GM12801 (cell line): ENCODE measurements at regions not wholly inside any gene's neighbourhood (a gene's known extent, or its start where the extent isn't known, plus 50 kb on each side); places are given as distances from the start of the nearest gene placed in this dataset.

ENCODE experiments used
- TF ChIP-seq, protein P1 (sequence below): IDR thresholded peaks from one replicate; pipeline ENCODE4 v1.5.1; 2011; ENCODE audit warnings: control low read depth; ENCODE audit not compliant: insufficient read length; ENCODE audit errors: extremely low read depth

DNA sequence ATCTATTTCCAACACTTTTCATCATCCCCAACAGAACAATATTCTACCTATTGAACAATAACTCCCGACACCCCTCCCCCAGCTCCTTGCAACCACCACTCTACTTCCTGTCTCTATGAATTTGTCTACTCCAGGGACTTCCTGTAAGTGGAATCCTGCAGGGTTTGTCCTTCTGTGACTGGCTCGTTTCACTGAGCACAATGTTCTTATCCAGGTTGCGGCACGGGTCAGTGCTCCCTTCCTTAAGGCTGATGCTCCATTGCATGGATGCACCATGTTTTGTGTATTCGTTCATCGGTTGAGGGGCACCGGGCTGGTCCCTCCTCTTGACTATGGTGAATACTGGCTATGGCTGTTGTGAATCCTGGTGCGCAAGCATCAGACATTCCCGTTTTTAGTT is 163.2 kb downstream of the TBXT start:
- TF ChIP-seq, protein P1, sequence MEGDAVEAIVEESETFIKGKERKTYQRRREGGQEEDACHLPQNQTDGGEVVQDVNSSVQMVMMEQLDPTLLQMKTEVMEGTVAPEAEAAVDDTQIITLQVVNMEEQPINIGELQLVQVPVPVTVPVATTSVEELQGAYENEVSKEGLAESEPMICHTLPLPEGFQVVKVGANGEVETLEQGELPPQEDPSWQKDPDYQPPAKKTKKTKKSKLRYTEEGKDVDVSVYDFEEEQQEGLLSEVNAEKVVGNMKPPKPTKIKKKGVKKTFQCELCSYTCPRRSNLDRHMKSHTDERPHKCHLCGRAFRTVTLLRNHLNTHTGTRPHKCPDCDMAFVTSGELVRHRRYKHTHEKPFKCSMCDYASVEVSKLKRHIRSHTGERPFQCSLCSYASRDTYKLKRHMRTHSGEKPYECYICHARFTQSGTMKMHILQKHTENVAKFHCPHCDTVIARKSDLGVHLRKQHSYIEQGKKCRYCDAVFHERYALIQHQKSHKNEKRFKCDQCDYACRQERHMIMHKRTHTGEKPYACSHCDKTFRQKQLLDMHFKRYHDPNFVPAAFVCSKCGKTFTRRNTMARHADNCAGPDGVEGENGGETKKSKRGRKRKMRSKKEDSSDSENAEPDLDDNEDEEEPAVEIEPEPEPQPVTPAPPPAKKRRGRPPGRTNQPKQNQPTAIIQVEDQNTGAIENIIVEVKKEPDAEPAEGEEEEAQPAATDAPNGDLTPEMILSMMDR = no peak

GRCh38 chr6:166003569-166003968 is 164.1 kb downstream of the TBXT start:
- TF ChIP-seq, protein P1 = no peak

DNA sequence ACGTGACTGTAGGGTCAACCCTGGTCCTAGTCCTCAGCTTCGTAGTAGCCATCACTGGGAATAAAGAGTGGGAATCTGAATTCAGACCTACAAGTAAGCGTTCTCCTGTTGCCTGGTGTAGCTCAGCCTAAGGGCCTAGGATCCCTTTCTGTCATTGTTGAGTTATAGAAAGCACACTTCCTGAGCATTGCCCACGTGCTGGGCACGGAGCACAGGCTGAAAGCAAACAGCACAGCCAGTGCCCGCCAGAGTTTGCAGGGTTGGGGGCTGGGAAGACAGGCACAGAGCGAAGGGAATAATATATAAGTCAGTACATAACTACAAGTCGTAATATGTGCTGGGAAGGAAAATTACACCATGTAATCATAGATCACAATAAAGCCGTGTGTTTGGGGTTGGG is 166.3 kb downstream of the TBXT start:
- TF ChIP-seq, protein P1 = no peak

GRCh38 chr6:165999279-165999678 is 168.4 kb downstream of the TBXT start:
- TF ChIP-seq, protein P1 = no peak

DNA sequence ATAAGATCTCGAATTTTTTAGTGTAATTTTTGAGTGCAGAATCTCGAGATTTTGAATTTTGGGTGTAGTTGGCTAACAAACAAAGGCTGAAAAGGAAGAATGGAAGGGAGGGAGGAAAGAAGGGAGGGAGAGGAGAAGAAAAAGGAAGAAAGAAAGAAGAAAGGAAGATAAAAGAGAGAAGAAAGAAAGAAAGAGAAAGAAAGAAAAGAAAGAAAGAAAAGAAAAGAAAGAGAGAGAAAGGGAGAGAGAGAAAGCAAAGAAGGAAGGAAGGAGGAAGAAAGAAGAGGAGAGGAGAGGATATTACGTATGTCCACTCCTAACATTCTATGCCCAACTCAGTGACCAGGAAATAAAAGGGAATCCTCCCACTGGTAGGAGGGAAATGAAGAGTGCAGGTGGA is 169.6 kb downstream of the TBXT start:
- TF ChIP-seq, protein P1 = no peak

- TF ChIP-seq, protein P1 = no peak
These were observed 176.3 kb downstream of the TBXT start for GRCh38 chr6:165991341-165991740.

GRCh38 chr6:165990216-165990615 is 177.4 kb downstream of the TBXT start:
- TF ChIP-seq, protein P1 = no peak

DNA sequence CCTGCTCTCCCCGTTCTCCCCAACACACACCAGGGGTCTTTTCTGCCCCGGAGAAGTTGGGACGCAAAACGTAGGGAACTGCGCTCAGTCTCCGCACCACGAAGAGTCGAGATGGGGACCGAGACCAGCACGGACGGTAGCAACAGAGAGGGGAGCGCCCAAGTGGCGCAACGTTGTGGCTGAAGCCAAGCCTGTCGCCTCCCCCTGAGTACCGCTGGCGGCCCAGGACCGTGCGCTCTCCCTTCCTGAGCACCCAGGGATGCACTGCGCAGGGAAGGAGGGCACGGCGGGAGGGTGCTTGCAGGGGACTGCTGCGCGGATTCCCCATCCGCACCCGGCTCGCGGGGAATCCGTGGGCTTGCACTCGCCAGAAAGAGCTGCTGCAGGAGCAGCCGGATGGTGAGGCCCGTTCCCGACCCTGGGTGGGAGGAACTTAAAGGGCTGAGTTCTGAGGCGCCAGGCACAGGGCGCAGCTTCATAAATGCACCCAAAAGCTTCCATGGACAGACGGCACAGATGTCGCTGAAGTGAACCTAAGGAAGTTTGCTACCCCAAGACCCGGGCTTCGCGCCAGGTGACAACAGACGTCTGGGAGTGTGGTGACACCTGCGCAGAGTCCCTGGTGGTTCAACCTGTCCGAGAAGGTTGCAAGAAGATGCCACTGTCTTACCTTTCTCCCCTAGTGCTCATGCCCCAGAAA is 178.7 kb downstream of the TBXT start:
- TF ChIP-seq, protein P1 = no peak
